Activated CD8-positive, alpha-beta memory T cell treated with anti-CD3 and anti-CD28 coated beads, Interleukin-2, amount 50 U/mL, for 4 hours (primary cell): ENCODE measurements at regions not wholly inside any gene's neighbourhood (a gene's known extent, or its start where the extent isn't known, plus 50 kb on each side); places are given as distances from the start of the nearest gene placed in this dataset.

Source experiments
- DNase-seq: peaks from one replicate; pipeline ENCODE4 v3.0.0-alpha.2; 2020

- DNase-seq, result no peak
Observed at GRCh38 chr15:60217161-60217560, 180.6 kb downstream of the ANXA2 start.

GRCh38 chr15:60218256-60218655, 179.5 kb downstream of the ANXA2 start:
- DNase-seq, result no peak

GRCh38 chr15:60219866-60220265, 177.9 kb downstream of the ANXA2 start:
- DNase-seq, result no peak

- DNase-seq, result no peak
Observed at GRCh38 chr15:60221356-60221755, 176.4 kb downstream of the ANXA2 start.

GRCh38 chr15:60222404-60222803, 175.4 kb downstream of the ANXA2 start:
- DNase-seq, result no peak

GRCh38 chr15:60223176-60223575, 174.6 kb downstream of the ANXA2 start:
- DNase-seq, result no peak

GRCh38 chr15:60226924-60227323, 170.9 kb downstream of the ANXA2 start:
- DNase-seq, result no peak

- DNase-seq, result no peak
Observed at GRCh38 chr15:60228101-60228500, 169.7 kb downstream of the ANXA2 start.

- no peak for DNase-seq
Observed at GRCh38 chr15:60228619-60229018, 169.2 kb downstream of the ANXA2 start.

- no peak for DNase-seq
Observed at GRCh38 chr15:60235951-60236710, 161.7 kb downstream of the ANXA2 start.

GRCh38 chr15:60237446-60237845, 160.3 kb downstream of the ANXA2 start:
- DNase-seq, result no peak

- DNase-seq, result no peak
Observed at GRCh38 chr15:60243769-60244168, 154.0 kb downstream of the ANXA2 start.

- DNase-seq, result no peak
Observed at GRCh38 chr15:60244813-60245212, 153.0 kb downstream of the ANXA2 start.

- no peak for DNase-seq
Observed at GRCh38 chr15:60250316-60250715, 147.5 kb downstream of the ANXA2 start.

GRCh38 chr15:60251300-60252070, 146.3 kb downstream of the ANXA2 start:
- DNase-seq, result no peak

GRCh38 chr15:60254416-60254815, 143.4 kb downstream of the ANXA2 start:
- DNase-seq, result no peak

- no peak for DNase-seq
Observed at GRCh38 chr15:60255390-60255789, 142.4 kb downstream of the ANXA2 start.

- no peak for DNase-seq
Observed at GRCh38 chr15:60257591-60258159, 140.1 kb downstream of the ANXA2 start.

GRCh38 chr15:60259469-60259868, 138.3 kb downstream of the ANXA2 start:
- DNase-seq, result no peak

GRCh38 chr15:60264088-60264487, 133.7 kb downstream of the ANXA2 start:
- DNase-seq, result no peak

- DNase-seq, result no peak
Observed at GRCh38 chr15:60264566-60264965, 133.2 kb downstream of the ANXA2 start.

- no peak for DNase-seq
Observed at GRCh38 chr15:60265057-60265456, 132.7 kb downstream of the ANXA2 start.

- no peak for DNase-seq
Observed at GRCh38 chr15:60272623-60273022, 125.2 kb downstream of the ANXA2 start.

GRCh38 chr15:60275624-60276023, 122.2 kb downstream of the ANXA2 start:
- DNase-seq, result no peak
